Fibroblast of lung (primary cell): ENCODE measurements at regions not wholly inside any gene's neighbourhood (a gene's known extent, or its start where the extent isn't known, plus 50 kb on each side); places are given as distances from the start of the nearest gene placed in this dataset.

Experiments
- DNase-seq, 2 donors: peaks; one replicate each; pipeline versions ENCODE4 v3.0.0 to v3.0.0-alpha.2; 2010; ENCODE audit warnings: low read depth in 2 of 2
- H2AFZ ChIP-seq: 2 replicates; pipeline ENCODE4 v1.5.1; 2012; ENCODE audit warnings: low read length, control low read depth, inconsistent platforms
- H3K27ac ChIP-seq: 2 replicates; pipeline ENCODE4 v1.5.1; 2011; ENCODE audit warnings: low read length, control low read depth; ENCODE audit not compliant: insufficient read depth
- H3K27me3 ChIP-seq: 2 replicates; pipeline ENCODE4 v1.5.1; 2011; ENCODE audit warnings: mild to moderate bottlenecking, low read length; ENCODE audit not compliant: control insufficient read depth, insufficient read depth
- H3K36me3 ChIP-seq: 2 replicates; pipeline ENCODE4 v1.5.1; 2011; ENCODE audit warnings: low read length; ENCODE audit not compliant: control insufficient read depth, insufficient read depth
- H3K4me1 ChIP-seq: 2 replicates; pipeline ENCODE4 v1.5.1; 2011; ENCODE audit warnings: low read length; ENCODE audit not compliant: control insufficient read depth, insufficient read depth; ENCODE audit errors: extremely low read depth
- H3K4me2 ChIP-seq: 2 replicates; pipeline ENCODE4 v1.5.1; 2011; ENCODE audit warnings: low read length, control low read depth; ENCODE audit not compliant: insufficient read depth; ENCODE audit errors: extremely low read depth
- H3K4me3 ChIP-seq, 4 experiments: fragments of 200-600 bp in 1 of 4; sonication (generic) in 1 of 4; replicated peaks in 1 of 4; 2 replicates each; pipeline ENCODE4 v1.5.1; 2011 to 2016; ENCODE audit warnings: low read length in 4 of 4, low read depth in 3 of 4, mild to moderate bottlenecking in 3 of 4, control low read depth in 2 of 4, inconsistent platforms in 1 of 4, mixed read lengths in 1 of 4; ENCODE audit not compliant: insufficient read depth in 1 of 4; ENCODE audit errors: control extremely low read depth in 1 of 4
- H3K79me2 ChIP-seq: 2 replicates; pipeline ENCODE4 v1.5.1; 2012; ENCODE audit warnings: mild to moderate bottlenecking, low read length, inconsistent platforms; ENCODE audit not compliant: control insufficient read depth, insufficient read depth
- H3K9ac ChIP-seq: 2 replicates; pipeline ENCODE4 v1.5.1; 2011; ENCODE audit warnings: mild to moderate bottlenecking, low read length, control low read depth; ENCODE audit not compliant: insufficient read depth
- H3K9me3 ChIP-seq: 2 replicates; pipeline ENCODE4 v1.5.1; 2012; ENCODE audit warnings: low read depth, low read length; ENCODE audit not compliant: control insufficient read depth, insufficient read depth
- H4K20me1 ChIP-seq: 2 replicates; pipeline ENCODE4 v1.5.1; 2011; ENCODE audit warnings: low read length; ENCODE audit not compliant: control insufficient read depth, insufficient read depth; ENCODE audit errors: extremely low read depth
- EZH2 ChIP-seq: IDR thresholded peaks from 2 replicates; pipeline ENCODE4 v1.5.1; 2012; ENCODE audit warnings: low read length, control low read depth, mild to moderate bottlenecking; ENCODE audit errors: missing control alignments
- TF ChIP-seq, protein P1 (sequence below), 2 donors: IDR thresholded peaks in 1 of 2; conservative IDR thresholded peaks in 1 of 2; 1 replicate in 1 of 2; 2 replicates in 1 of 2; pipeline ENCODE4 v1.5.1; 2011 to 2012; ENCODE audit warnings: low read length in 2 of 2, control low read depth in 1 of 2, inconsistent platforms in 1 of 2, low read depth in 1 of 2, mild to moderate bottlenecking in 1 of 2

DNA sequence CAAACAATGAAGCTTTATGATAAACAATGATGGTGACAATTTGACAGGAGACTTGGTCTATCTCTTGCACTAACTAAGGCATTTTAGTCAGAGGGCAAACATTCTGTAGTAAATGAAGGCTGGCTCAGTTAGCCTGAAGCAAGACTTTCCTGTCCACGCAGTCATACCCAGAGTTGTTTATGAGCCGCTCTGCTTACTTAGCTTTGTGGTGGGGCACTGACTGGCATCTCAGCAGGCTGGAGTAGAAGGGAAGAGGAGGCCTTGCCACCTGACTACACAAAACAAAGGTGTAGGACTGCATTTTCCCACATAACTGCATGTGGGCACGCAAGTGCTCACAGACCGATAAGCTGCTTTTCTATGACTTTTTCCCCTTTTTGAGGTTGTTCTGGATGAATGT is 133.7 kb upstream of the EPB41L4A start:
- no peaks in the 10 kb centered on the region for H3K9me3 ChIP-seq
- H3K27me3 ChIP-seq: no peaks in the 10 kb centered on the region
- no peak for TF ChIP-seq EZH2
- TF ChIP-seq, protein P1, sequence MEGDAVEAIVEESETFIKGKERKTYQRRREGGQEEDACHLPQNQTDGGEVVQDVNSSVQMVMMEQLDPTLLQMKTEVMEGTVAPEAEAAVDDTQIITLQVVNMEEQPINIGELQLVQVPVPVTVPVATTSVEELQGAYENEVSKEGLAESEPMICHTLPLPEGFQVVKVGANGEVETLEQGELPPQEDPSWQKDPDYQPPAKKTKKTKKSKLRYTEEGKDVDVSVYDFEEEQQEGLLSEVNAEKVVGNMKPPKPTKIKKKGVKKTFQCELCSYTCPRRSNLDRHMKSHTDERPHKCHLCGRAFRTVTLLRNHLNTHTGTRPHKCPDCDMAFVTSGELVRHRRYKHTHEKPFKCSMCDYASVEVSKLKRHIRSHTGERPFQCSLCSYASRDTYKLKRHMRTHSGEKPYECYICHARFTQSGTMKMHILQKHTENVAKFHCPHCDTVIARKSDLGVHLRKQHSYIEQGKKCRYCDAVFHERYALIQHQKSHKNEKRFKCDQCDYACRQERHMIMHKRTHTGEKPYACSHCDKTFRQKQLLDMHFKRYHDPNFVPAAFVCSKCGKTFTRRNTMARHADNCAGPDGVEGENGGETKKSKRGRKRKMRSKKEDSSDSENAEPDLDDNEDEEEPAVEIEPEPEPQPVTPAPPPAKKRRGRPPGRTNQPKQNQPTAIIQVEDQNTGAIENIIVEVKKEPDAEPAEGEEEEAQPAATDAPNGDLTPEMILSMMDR (conservative IDR thresholded peaks at IDR 0.05 in 1 of 2, IDR thresholded peaks at IDR 0.05 in 1 of 2; ENCODE audit: low read depth in 1 of 2, low read length in 2 of 2): no peak
- no peak overlapping the region for H2AFZ ChIP-seq
- no peaks in the 10 kb centered on the region for H3K36me3 ChIP-seq
- no peak for DNase-seq
- peaks cover 10% of the 10 kb centered on the region for H3K4me1 ChIP-seq
- no peaks in the 10 kb centered on the region for H3K79me2 ChIP-seq
- H3K9ac ChIP-seq: no peak overlapping the region
- H4K20me1 ChIP-seq: no peaks in the 10 kb centered on the region
- H3K4me2 ChIP-seq: no peak overlapping the region
- no peak overlapping the region for H3K4me3 ChIP-seq
- no peak overlapping the region for H3K27ac ChIP-seq

DNA sequence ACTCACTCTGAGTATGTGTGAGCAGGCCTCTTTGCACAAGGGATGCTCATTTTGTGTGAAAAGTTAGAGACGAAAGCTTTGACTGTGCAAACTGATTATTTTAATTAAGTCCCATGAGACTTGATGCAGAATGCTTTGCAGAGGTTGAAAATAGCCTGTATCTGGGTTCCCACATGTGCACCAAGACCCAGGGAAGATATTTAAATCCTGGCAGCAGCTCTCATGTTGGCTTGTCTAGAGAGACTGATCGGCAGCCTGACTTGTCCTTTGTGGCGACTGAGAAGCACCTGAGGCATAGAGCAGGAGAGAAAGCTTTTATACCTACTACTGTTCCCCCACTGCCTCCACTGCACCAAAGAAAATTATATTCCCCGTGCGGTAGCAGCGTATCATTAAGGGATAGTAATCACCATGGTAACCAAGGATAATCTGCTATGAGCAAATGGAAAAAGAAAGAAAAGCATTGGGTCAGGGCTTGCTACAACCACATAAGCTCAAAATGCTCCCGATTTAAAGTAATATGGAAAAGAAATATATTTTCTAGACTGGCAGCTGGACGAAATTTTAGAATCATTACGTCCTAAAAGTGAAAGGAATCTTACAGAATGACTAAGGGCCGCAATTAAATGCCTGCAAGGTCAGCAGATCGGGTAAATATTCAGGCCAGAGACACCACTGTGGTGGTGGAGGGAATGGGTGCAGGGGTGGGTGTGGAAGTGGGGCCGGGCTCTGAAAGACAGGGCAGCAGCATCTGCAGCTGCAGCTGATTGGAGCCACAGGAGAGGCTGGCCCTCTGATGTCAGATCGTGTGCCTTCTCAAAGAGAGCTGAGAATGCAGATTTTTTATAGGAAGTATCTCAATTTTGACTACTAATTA is 135.3 kb upstream of the EPB41L4A start:
- DNase-seq: no peak
- TF ChIP-seq, protein P1 (conservative IDR thresholded peaks at IDR 0.05 in 1 of 2, IDR thresholded peaks at IDR 0.05 in 1 of 2; ENCODE audit: low read depth in 1 of 2, low read length in 2 of 2): no peak
- TF ChIP-seq EZH2: no peak
- H3K27me3 ChIP-seq: no peaks in the 10 kb centered on the region
- H3K79me2 ChIP-seq: no peaks in the 10 kb centered on the region
- H3K9ac ChIP-seq: no peak overlapping the region
- no peak overlapping the region for H3K27ac ChIP-seq
- H3K4me1 ChIP-seq: peaks cover 10% of the 10 kb centered on the region
- no peaks in the 10 kb centered on the region for H3K9me3 ChIP-seq
- no peaks in the 10 kb centered on the region for H3K36me3 ChIP-seq
- peak overlapping the region; percentile 56 for H3K4me2 ChIP-seq
- H2AFZ ChIP-seq: peak overlapping the region; percentile 42
- no peaks in the 10 kb centered on the region for H4K20me1 ChIP-seq
- H3K4me3 ChIP-seq: no peak overlapping the region

DNA sequence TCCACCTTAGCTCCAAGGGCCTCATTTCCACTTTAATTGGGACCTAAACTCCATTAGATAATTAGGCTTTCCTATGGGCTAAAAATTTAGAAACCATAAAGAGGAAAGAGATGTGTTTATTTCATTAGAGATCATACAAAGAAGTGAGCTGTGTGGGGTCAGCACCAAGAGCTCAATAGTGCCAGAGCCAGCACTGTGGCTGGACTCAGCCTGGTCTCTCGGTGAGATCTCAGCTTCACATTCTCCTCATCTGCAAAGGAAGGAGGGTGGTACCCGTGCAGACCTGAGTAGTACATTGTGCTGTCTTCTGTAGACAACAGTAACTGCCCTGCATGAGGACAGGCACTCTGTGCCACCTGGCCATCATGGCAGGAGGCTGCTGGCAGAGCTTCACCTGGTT is 136.1 kb upstream of the EPB41L4A start:
- peaks cover 10% of the 10 kb centered on the region for H3K4me1 ChIP-seq
- H3K4me3 ChIP-seq: no peak overlapping the region
- H3K27me3 ChIP-seq: no peaks in the 10 kb centered on the region
- H3K27ac ChIP-seq: peak overlapping the region; percentile 12
- H3K9ac ChIP-seq: no peak overlapping the region
- no peaks in the 10 kb centered on the region for H3K36me3 ChIP-seq
- H2AFZ ChIP-seq: peak overlapping the region; percentile 42
- H4K20me1 ChIP-seq: no peaks in the 10 kb centered on the region
- DNase-seq: no peak
- peak overlapping the region; percentile 56 for H3K4me2 ChIP-seq
- TF ChIP-seq, protein P1 (conservative IDR thresholded peaks at IDR 0.05 in 1 of 2, IDR thresholded peaks at IDR 0.05 in 1 of 2; ENCODE audit: low read depth in 1 of 2, low read length in 2 of 2): no peak
- no peak for TF ChIP-seq EZH2
- H3K79me2 ChIP-seq: no peaks in the 10 kb centered on the region
- H3K9me3 ChIP-seq: no peaks in the 10 kb centered on the region
